T-cell (primary cell): ENCODE measurements at regions not wholly inside any gene's neighbourhood (a gene's known extent, or its start where the extent isn't known, plus 50 kb on each side); places are given as distances from the start of the nearest gene placed in this dataset.

ENCODE experiments used
- ATAC-seq, 4 experiments: fragments of 200-7000 bp in 3 of 4; fragments of 150-1000 bp in 1 of 4; cut with Tn5 transposase; replicated peaks in 1 of 4; 1 replicate in 3 of 4; 2 replicates in 1 of 4; pipeline ENCODE4 v1.10.0; 2021; ENCODE audit warnings: moderate library complexity in 3 of 4, mild to moderate bottlenecking in 2 of 4, moderate number of reproducible peaks in 1 of 4
- CTCF ChIA-PET, 2 donors: fragments of 300-600 bp; sonication (Branson Sonifier 250); formaldehyde crosslinking; loops; one replicate each; lab custom pipeline; 2022; ENCODE audit warnings: antibody characterized with exemption in 2 of 2; lab: Charles Lee
- POLR2A ChIA-PET, 2 donors: fragments of 300-600 bp; sonication (Branson Sonifier 250); formaldehyde crosslinking; loops; one replicate each; lab custom pipeline; 2022; ENCODE audit warnings: antibody characterized with exemption in 2 of 2; lab: Charles Lee
- DNase-seq, 35 experiments: peaks; one replicate each; pipeline versions ENCODE4 v3.0.0 to v3.0.0-alpha.2; 2013 to 2023
- H3K27ac ChIP-seq: one replicate; pipeline ENCODE4 v1.5.1; 2013; ENCODE audit warnings: low read length
- H3K27me3 ChIP-seq, 2 experiments: replicated peaks in 1 of 2; 1 replicate in 1 of 2; 2 replicates in 1 of 2; pipeline versions ENCODE4 v1.6.1 to v1.7.0; 2013; ENCODE audit warnings: low read length in 1 of 2, mixed read lengths in 1 of 2; ENCODE audit not compliant: control insufficient read depth in 2 of 2, insufficient read depth in 2 of 2; ENCODE audit errors: extremely low read depth in 1 of 2
- H3K36me3 ChIP-seq, 2 donors: 1 replicate in 1 of 2; 2 replicates in 1 of 2; pipeline versions ENCODE4 v1.6.1 to v1.7.0; 2013; ENCODE audit warnings: low read length in 1 of 2; ENCODE audit not compliant: control insufficient read depth in 2 of 2, insufficient read depth in 1 of 2; ENCODE audit errors: extremely low read depth in 1 of 2
- H3K4me1 ChIP-seq, 2 experiments: 1 replicate in 1 of 2; 2 replicates in 1 of 2; pipeline versions ENCODE4 v1.6.1 to v1.7.0; 2013; ENCODE audit warnings: low read length in 2 of 2, mixed read lengths in 1 of 2; ENCODE audit not compliant: insufficient read depth in 2 of 2, control insufficient read depth in 1 of 2; ENCODE audit errors: extremely low read depth in 1 of 2
- H3K4me3 ChIP-seq, 2 donors: 1 replicate in 1 of 2; 2 replicates in 1 of 2; pipeline versions ENCODE4 v1.5.1 to v1.7.0; 2013; ENCODE audit warnings: mild to moderate bottlenecking in 2 of 2, low read length in 1 of 2, moderate library complexity in 1 of 2; ENCODE audit not compliant: control insufficient read depth in 1 of 2; ENCODE audit errors: extremely low read depth in 1 of 2
- H3K9me3 ChIP-seq: 2 replicates; pipeline ENCODE4 v1.7.0; 2013
- H3K27ac Mint-ChIP-seq, 2 donors: one replicate each; pipeline ENCODE4 v1.8.0; 2020 to 2021; ENCODE audit warnings: mild to moderate bottlenecking in 2 of 2, mixed read lengths in 2 of 2
- H3K27me3 Mint-ChIP-seq, 2 donors: one replicate each; pipeline ENCODE4 v1.8.0; 2021 to 2022; ENCODE audit warnings: mixed read lengths in 2 of 2
- H3K36me3 Mint-ChIP-seq: one replicate; pipeline ENCODE4 v1.8.0; 2021; ENCODE audit warnings: mixed read lengths
- H3K4me1 Mint-ChIP-seq, 3 donors: one replicate each; pipeline ENCODE4 v1.8.0; 2020 to 2022; ENCODE audit warnings: mixed read lengths in 3 of 3, mild to moderate bottlenecking in 1 of 3
- H3K4me3 Mint-ChIP-seq, 3 donors: one replicate each; pipeline ENCODE4 v1.8.0; 2020 to 2022; ENCODE audit warnings: mild to moderate bottlenecking in 3 of 3, mixed read lengths in 3 of 3, moderate library complexity in 3 of 3
- H3K9me3 Mint-ChIP-seq, 3 donors: one replicate each; pipeline ENCODE4 v1.8.0; 2020 to 2022; ENCODE audit warnings: mixed read lengths in 3 of 3
- WGBS: methylation state at CpG from one replicate; pipeline ENCODE4 v1.1.5; 2013; ENCODE audit warnings: missing lambda C conversion rate; ENCODE audit not compliant: insufficient coverage; 5-methylcytosine and 5-hydroxymethylcytosine counted together

DNA sequence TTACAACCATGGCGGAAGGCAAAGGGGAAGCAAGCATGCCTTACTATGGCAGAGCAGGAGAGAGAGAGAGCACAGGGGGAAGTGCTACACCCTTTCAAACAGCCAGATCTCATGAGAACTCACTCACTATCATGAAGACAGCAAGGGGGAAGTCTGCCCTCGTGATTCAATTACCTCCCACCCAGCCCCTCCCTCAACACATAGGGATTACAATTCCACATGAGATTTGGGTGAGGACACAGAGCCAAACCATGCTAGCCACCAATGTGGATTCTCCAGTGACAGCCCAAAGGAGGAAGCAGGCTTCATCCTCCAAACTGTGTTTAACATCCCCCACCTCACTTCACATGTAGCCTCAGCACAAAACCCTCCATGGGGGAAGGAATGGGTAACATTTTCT, 563.7 kb downstream of the CDK5RAP2 start:
- CTCF ChIA-PET: no interaction called here
- Mint-ChIP-seq H3K4me3 (no peak overlapping the region), H3K4me1 (no peaks in the 10 kb centered on the region), H3K36me3 (no peaks in the 10 kb centered on the region), H3K27ac (no peak overlapping the region), H3K27me3 (peaks cover 0 to 3% of the 10 kb centered on the region in 2 donors), H3K9me3 (peaks cover 0 to 16% (median 4%) of the 10 kb centered on the region in 3 donors)
- H3K4me3 ChIP-seq: no peak overlapping the region
- no peaks in the 10 kb centered on the region for H3K27me3 ChIP-seq
- POLR2A ChIA-PET: no interaction called here
- H3K36me3 ChIP-seq: no peaks in the 10 kb centered on the region
- no peaks in the 10 kb centered on the region for H3K9me3 ChIP-seq
- DNase-seq (no peak), ATAC-seq (no peak)
- 0% methylated on average over 1 of the region's 2 CpGs for WGBS
- H3K27ac ChIP-seq: no peak overlapping the region
- H3K4me1 ChIP-seq: no peaks in the 10 kb centered on the region

GRCh38 chr9:120014796-120015195, 565.2 kb downstream of the CDK5RAP2 start:
- H3K27ac Mint-ChIP-seq: no peak overlapping the region
- no peaks in the 10 kb centered on the region for H3K9me3 ChIP-seq
- peaks cover 1 to 3% of the 10 kb centered on the region in 2 donors for H3K27me3 Mint-ChIP-seq
- ChIA-PET POLR2A (no interaction called here), CTCF (no interaction called here)
- WGBS: 67% methylated on average over 6 of the region's 7 CpGs
- no peaks in the 10 kb centered on the region for H3K4me1 ChIP-seq
- no peaks in the 10 kb centered on the region for H3K27me3 ChIP-seq
- H3K27ac ChIP-seq: no peak overlapping the region
- H3K36me3 Mint-ChIP-seq: no peaks in the 10 kb centered on the region
- ATAC-seq (no peak), DNase-seq (no peak)
- H3K4me1 Mint-ChIP-seq: no peaks in the 10 kb centered on the region
- no peaks in the 10 kb centered on the region for H3K36me3 ChIP-seq
- no peak overlapping the region for H3K4me3 Mint-ChIP-seq
- no peak overlapping the region for H3K4me3 ChIP-seq
- peaks cover 0 to 8% (median 2%) of the 10 kb centered on the region in 3 donors for H3K9me3 Mint-ChIP-seq

DNA sequence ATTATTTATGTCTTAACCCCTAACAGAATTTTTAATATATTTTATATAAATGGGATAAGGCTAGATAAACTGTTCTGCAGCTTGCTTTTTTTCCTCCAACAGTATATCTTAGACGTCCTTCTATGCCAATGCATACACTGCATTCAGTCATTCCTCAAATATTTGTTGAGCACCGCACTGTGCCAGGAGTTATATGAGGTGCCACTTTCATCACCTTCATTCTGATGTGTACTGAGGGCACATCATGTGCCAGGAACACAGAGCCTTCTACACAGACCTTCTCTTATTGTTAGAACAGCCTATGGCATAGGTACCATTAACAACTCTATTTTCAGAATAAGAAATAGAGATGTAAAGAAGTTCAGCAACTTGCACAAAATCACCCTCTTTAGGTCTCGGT, 570.1 kb downstream of the CDK5RAP2 start:
- WGBS: no CpG with 5 or more reads among the region's 3 CpGs
- H3K36me3 ChIP-seq: no peaks in the 10 kb centered on the region
- no peaks in the 10 kb centered on the region for H3K9me3 ChIP-seq
- Mint-ChIP-seq H3K4me1 (no peaks in the 10 kb centered on the region), H3K27ac (no peak overlapping the region), H3K36me3 (no peaks in the 10 kb centered on the region), H3K9me3 (peaks cover 0 to 4% (median 0%) of the 10 kb centered on the region in 3 donors), H3K27me3 (peaks cover 4% of the 10 kb centered on the region in 2 donors), H3K4me3 (no peak overlapping the region)
- H3K4me1 ChIP-seq: no peaks in the 10 kb centered on the region
- H3K4me3 ChIP-seq: no peak overlapping the region
- DNase-seq (no peak), ATAC-seq (no peak)
- peaks cover 0 to 3% of the 10 kb centered on the region in 2 experiments for H3K27me3 ChIP-seq
- no peak overlapping the region for H3K27ac ChIP-seq
- POLR2A ChIA-PET: no interaction called here
- CTCF ChIA-PET: no interaction called here

DNA sequence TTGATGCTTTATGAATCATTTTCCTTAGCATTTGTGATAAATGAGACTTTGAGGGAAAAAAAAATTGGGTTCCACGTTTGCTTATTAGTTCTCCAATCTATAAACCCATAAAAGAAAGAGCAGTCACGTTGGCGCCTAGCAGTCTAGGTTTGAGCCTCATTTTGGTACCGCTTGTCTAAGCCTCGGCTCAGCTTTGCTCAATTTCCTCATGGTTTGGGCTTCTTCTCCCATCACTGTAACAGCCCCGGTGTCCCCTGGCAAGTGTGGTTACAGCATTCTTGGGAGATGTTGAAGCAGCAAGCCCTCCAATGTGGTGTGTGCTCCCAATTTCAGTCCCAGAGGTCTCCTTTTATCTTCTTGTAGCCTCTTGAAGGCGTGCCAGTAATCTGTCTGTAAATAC, 578.4 kb downstream of the CDK5RAP2 start:
- DNase-seq (no peak), ATAC-seq (no peak)
- Histone ChIP-seq H3K27me3 (no peaks in the 10 kb centered on the region), H3K36me3 (no peaks in the 10 kb centered on the region), H3K9me3 (no peaks in the 10 kb centered on the region), H3K4me1 (no peaks in the 10 kb centered on the region), H3K4me3 (no peak overlapping the region), H3K27ac (no peak overlapping the region)
- Mint-ChIP-seq H3K36me3 (no peaks in the 10 kb centered on the region), H3K27ac (no peak overlapping the region), H3K4me3 (no peak overlapping the region), H3K4me1 (no peaks in the 10 kb centered on the region), H3K27me3 (peaks cover 2 to 3% of the 10 kb centered on the region in 2 donors), H3K9me3 (peaks cover 0 to 5% (median 0%) of the 10 kb centered on the region in 3 donors)
- POLR2A ChIA-PET: no interaction called here
- 76% methylated on average over 6 of the region's 7 CpGs for WGBS
- CTCF ChIA-PET: no interaction called here

- H3K9me3 ChIP-seq: no peaks in the 10 kb centered on the region
- ChIA-PET CTCF (no interaction called here), POLR2A (no interaction called here)
- Mint-ChIP-seq H3K4me1 (no peaks in the 10 kb centered on the region), H3K9me3 (peaks cover 0 to 4% (median 0%) of the 10 kb centered on the region in 3 donors), H3K36me3 (no peaks in the 10 kb centered on the region), H3K27me3 (peaks cover 0 to 5% of the 10 kb centered on the region in 2 donors), H3K27ac (no peak overlapping the region), H3K4me3 (no peak overlapping the region)
- DNase-seq (no peak), ATAC-seq (no peak)
- no peak overlapping the region for H3K4me3 ChIP-seq
- WGBS: no CpG with 5 or more reads among the region's 2 CpGs
- H3K27ac ChIP-seq: no peak overlapping the region
- H3K36me3 ChIP-seq: no peaks in the 10 kb centered on the region
- no peaks in the 10 kb centered on the region for H3K27me3 ChIP-seq
- no peaks in the 10 kb centered on the region for H3K4me1 ChIP-seq
Observed at GRCh38 chr9:119998614-119999013, 581.4 kb downstream of the CDK5RAP2 start.

GRCh38 chr9:119991797-119992196, 588.2 kb downstream of the CDK5RAP2 start:
- no peak for ATAC-seq
- CTCF ChIA-PET: no interaction called here
- no peak for DNase-seq
- no peaks in the 10 kb centered on the region for H3K9me3 ChIP-seq
- H3K27me3 ChIP-seq: no peaks in the 10 kb centered on the region
- H3K36me3 ChIP-seq: no peaks in the 10 kb centered on the region
- no peak overlapping the region for H3K4me3 Mint-ChIP-seq
- peaks cover under 1 to 5% of the 10 kb centered on the region in 2 donors for H3K27me3 Mint-ChIP-seq
- H3K4me1 ChIP-seq: no peaks in the 10 kb centered on the region
- H3K4me1 Mint-ChIP-seq: no peaks in the 10 kb centered on the region
- no peaks in the 10 kb centered on the region for H3K36me3 Mint-ChIP-seq
- H3K4me3 ChIP-seq: no peak overlapping the region
- H3K9me3 Mint-ChIP-seq: peaks cover 0 to 3% (median 2%) of the 10 kb centered on the region in 3 donors
- H3K27ac Mint-ChIP-seq: no peak overlapping the region
- H3K27ac ChIP-seq: no peak overlapping the region
- POLR2A ChIA-PET: no interaction called here
- 33% methylated on average over 1 of the region's 4 CpGs for WGBS

- ChIA-PET CTCF (no interaction called here), POLR2A (no interaction called here)
- Mint-ChIP-seq H3K4me1 (no peaks in the 10 kb centered on the region), H3K9me3 (peaks cover 0 to 8% (median 2%) of the 10 kb centered on the region in 3 donors), H3K27ac (no peak overlapping the region), H3K4me3 (no peak overlapping the region), H3K36me3 (no peaks in the 10 kb centered on the region), H3K27me3 (peaks cover 5 to 9% of the 10 kb centered on the region in 2 donors)
- Histone ChIP-seq H3K36me3 (no peaks in the 10 kb centered on the region), H3K9me3 (no peaks in the 10 kb centered on the region), H3K4me3 (no peak overlapping the region), H3K27me3 (no peaks in the 10 kb centered on the region), H3K27ac (no peak overlapping the region), H3K4me1 (no peaks in the 10 kb centered on the region)
- no peak for DNase-seq
- WGBS: 30% methylated on average over 3 of the region's 11 CpGs
- ATAC-seq: no peak
Observed at GRCh38 chr9:119986713-119987112, 593.3 kb downstream of the CDK5RAP2 start.
